A549 (cell line): ENCODE measurements at regions not wholly inside any gene's neighbourhood (a gene's known extent, or its start where the extent isn't known, plus 50 kb on each side); places are given as distances from the start of the nearest gene placed in this dataset.

Experiments used
- ATAC-seq, 2 experiments: fragments of 200-7000 bp in 1 of 2; fragments of >200 bp in 1 of 2; cut with Nextera tagmentation in 1 of 2; cut with Tn5 transposase in 1 of 2; 3 replicates each; pipeline versions ENCODE4 v1.8.0 to v1.9.1; 2018 to 2020; ENCODE audit warnings: mild to moderate bottlenecking in 1 of 2, moderate library complexity in 1 of 2
- CTCF ChIA-PET: fragments of 300-600 bp; sonication (Branson Sonifier 250); formaldehyde crosslinking; extraction: SDS; loops from one replicate; lab custom pipeline; 2021; ENCODE audit warnings: antibody characterized with exemption, inconsistent platforms; lab: Yijun Ruan, JAX
- POLR2A ChIA-PET: fragments of 350-600 bp; formaldehyde crosslinking; extraction: SDS; loops from one replicate; lab custom pipeline; 2021; ENCODE audit warnings: antibody characterized with exemption, inconsistent platforms; lab: Yijun Ruan, JAX
- DNase-seq, 2 experiments: peaks; one replicate each; pipeline versions ENCODE4 v3.0.0 to v3.0.0-alpha.2; 2011 to 2016; ENCODE audit warnings: low read depth in 1 of 2, low spot score in 1 of 2
- FAIRE-seq: peaks from 2 replicates; lab custom pipeline; 2011; peaks lifted over from hg19 to GRCh38; lab: Jason Lieb, UNC
- H3K27ac ChIP-seq, 2 experiments: fragments of >200 bp; sonication (Bioruptor Twin); formaldehyde crosslinking; 3 replicates each; pipeline ENCODE4 v1.5.1; 2016 to 2017
- H3K4me1 ChIP-seq: fragments of >200 bp; sonication (Bioruptor Twin); formaldehyde crosslinking; 3 replicates; pipeline ENCODE4 v1.6.1; 2016
- H3K4me2 ChIP-seq: fragments of >200 bp; sonication (Bioruptor Twin); formaldehyde crosslinking; 3 replicates; pipeline ENCODE4 v1.6.1; 2016
- H3K4me3 ChIP-seq: fragments of >200 bp; sonication (Bioruptor Twin); formaldehyde crosslinking; 3 replicates; pipeline ENCODE4 v1.5.1; 2016
- H3K9me3 ChIP-seq: fragments of >200 bp; sonication (Bioruptor Twin); formaldehyde crosslinking; 3 replicates; pipeline ENCODE4 v1.6.1; 2016
- BCL3 ChIP-seq: fragments of >200 bp; sonication (Bioruptor Twin); formaldehyde crosslinking; IDR thresholded peaks from 3 replicates; pipeline ENCODE4 v1.6.1; 2016
- ELK1 ChIP-seq: fragments of 150-350 bp; IDR thresholded peaks from 2 replicates; pipeline ENCODE4 v1.6.1; 2014; ENCODE audit warnings: low read depth, mild to moderate bottlenecking, low read length
- FOSB ChIP-seq: fragments of 250-450 bp; sonication (Bioruptor Pico); IDR thresholded peaks from 2 replicates; pipeline ENCODE4 v1.5.0; 2020; ENCODE audit warnings: mild to moderate bottlenecking, moderate library complexity
- FOXS1 ChIP-seq: fragments of 250-450 bp; sonication (Bioruptor Pico); IDR thresholded peaks from 2 replicates; pipeline ENCODE4 v1.5.0; 2020; ENCODE audit warnings: mild to moderate bottlenecking, moderate library complexity
- GATA3 ChIP-seq: IDR thresholded peaks from 2 replicates; pipeline ENCODE4 v1.6.1; 2012; ENCODE audit warnings: borderline replicate concordance
- HDAC2 ChIP-seq: fragments of 200-600 bp; sonication (generic); IDR thresholded peaks from 2 replicates; pipeline ENCODE4 v1.6.1; 2016
- HMGXB4 ChIP-seq: fragments of 250-450 bp; sonication (Bioruptor Pico); IDR thresholded peaks from 2 replicates; pipeline ENCODE4 v1.5.0; 2021; ENCODE audit warnings: mild to moderate bottlenecking, moderate library complexity, borderline replicate concordance
- JUNB ChIP-seq: fragments of >200 bp; sonication (Bioruptor Twin); formaldehyde crosslinking; IDR thresholded peaks from 2 replicates; pipeline ENCODE4 v1.6.1; 2016
- KDM5A ChIP-seq: fragments of 200-600 bp; sonication (generic); IDR thresholded peaks from 2 replicates; pipeline ENCODE4 v1.6.1; 2016; ENCODE audit warnings: antibody characterized with exemption, mild to moderate bottlenecking
- NR3C1 ChIP-seq: fragments of >200 bp; sonication (Bioruptor Twin); formaldehyde crosslinking; IDR thresholded peaks from 3 replicates; pipeline ENCODE4 v1.6.1; 2017
- PBX3 ChIP-seq: IDR thresholded peaks from 2 replicates; pipeline ENCODE4 v1.6.1; 2012
- ZFP36 ChIP-seq: fragments of 450-650 bp; IDR thresholded peaks from 2 replicates; pipeline ENCODE4 v1.6.1; 2014; ENCODE audit warnings: borderline replicate concordance; ENCODE audit not compliant: partially characterized antibody
- WGBS: methylation state at CpG from one replicate; pipeline ENCODE4 v1.1.6; 2017; ENCODE audit errors: missing lambda C conversion rate; 5-methylcytosine and 5-hydroxymethylcytosine counted together
- TF ChIP-seq, protein P1 (sequence below): fragments of 200-600 bp; sonication (generic); IDR thresholded peaks from 2 replicates; pipeline ENCODE4 v1.6.1; 2016; ENCODE audit warnings: antibody characterized with exemption, mild to moderate bottlenecking, moderate library complexity
- TF ChIP-seq, protein P2 (sequence below): fragments of 250-450 bp; sonication (Bioruptor Pico); IDR thresholded peaks from 2 replicates; pipeline ENCODE4 v1.5.0; 2020; ENCODE audit warnings: low read depth, mild to moderate bottlenecking, moderate library complexity

GRCh38 chr6:43862925-43863324 is 92.9 kb downstream of the VEGFA start:
- Histone ChIP-seq H3K27ac (no peak overlapping the region), H3K9me3 (no peaks in the 10 kb centered on the region), H3K4me3 (no peak overlapping the region), H3K4me2 (no peak overlapping the region), H3K4me1 (no peaks in the 10 kb centered on the region)
- 26% methylated on average over 2 of the region's 2 CpGs for WGBS
- no peak for DNase-seq
- no peak for ATAC-seq
- CTCF ChIA-PET = no interaction called here
- no peak for TF ChIP-seq PBX3
- no peak for TF ChIP-seq KDM5A
- no peak for TF ChIP-seq FOXS1 (CRISPR knock-in tag)
- TF ChIP-seq NR3C1 = no peak
- no peak for TF ChIP-seq HDAC2
- POLR2A ChIA-PET = no interaction called here
- no peak for FAIRE-seq

DNA sequence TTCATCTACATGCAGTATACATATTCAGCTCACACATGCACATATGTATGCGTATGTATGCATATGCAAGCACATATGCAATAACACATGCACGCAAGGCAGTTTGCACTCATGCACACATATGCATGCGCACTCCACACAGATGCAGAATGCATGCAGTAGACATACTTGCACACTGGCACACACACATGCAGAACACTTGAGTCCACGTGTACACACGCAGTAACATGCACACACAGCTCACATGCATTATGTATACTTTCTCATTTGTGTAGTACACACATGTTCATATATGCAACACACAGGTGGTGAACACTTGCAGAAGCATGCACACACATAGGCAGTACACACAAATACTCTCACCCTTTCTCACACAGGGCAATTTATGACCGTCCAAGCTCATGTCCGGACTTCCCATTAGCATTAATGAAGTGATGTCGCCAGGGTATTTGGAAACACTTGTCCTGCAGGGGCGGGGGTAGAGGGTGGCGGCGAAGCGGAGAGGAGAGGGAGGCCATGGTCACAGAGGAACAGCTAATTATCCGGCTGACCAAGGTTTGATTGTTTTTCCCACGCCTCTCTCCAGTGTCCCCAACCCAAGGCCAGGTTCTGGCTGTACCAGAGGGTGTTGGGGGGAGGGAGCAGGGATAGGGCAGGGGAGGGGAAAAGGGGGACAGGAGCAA is 91.3 kb downstream of the VEGFA start:
- no peaks in the 10 kb centered on the region for H3K4me1 ChIP-seq
- WGBS = 75% methylated on average over 14 of the region's 14 CpGs
- no peak overlapping the region for H3K4me2 ChIP-seq
- CTCF ChIA-PET = interaction anchor here (0.9 to 1.3 kb wide), 2 partner anchors 213 to 218 kb away, joined by 3 to 4 read pairs; no protein-coding TSS in a partner anchor
- H3K27ac ChIP-seq = no peak overlapping the region
- no peak for DNase-seq
- TF ChIP-seq ZFP36 (no peak), JUNB (no peak), HMGXB4 (CRISPR knock-in tag) (no peak), BCL3 (no peak), GATA3 (no peak), ELK1 (no peak), FOSB (CRISPR knock-in tag) (no peak)
- TF ChIP-seq, protein P1, sequence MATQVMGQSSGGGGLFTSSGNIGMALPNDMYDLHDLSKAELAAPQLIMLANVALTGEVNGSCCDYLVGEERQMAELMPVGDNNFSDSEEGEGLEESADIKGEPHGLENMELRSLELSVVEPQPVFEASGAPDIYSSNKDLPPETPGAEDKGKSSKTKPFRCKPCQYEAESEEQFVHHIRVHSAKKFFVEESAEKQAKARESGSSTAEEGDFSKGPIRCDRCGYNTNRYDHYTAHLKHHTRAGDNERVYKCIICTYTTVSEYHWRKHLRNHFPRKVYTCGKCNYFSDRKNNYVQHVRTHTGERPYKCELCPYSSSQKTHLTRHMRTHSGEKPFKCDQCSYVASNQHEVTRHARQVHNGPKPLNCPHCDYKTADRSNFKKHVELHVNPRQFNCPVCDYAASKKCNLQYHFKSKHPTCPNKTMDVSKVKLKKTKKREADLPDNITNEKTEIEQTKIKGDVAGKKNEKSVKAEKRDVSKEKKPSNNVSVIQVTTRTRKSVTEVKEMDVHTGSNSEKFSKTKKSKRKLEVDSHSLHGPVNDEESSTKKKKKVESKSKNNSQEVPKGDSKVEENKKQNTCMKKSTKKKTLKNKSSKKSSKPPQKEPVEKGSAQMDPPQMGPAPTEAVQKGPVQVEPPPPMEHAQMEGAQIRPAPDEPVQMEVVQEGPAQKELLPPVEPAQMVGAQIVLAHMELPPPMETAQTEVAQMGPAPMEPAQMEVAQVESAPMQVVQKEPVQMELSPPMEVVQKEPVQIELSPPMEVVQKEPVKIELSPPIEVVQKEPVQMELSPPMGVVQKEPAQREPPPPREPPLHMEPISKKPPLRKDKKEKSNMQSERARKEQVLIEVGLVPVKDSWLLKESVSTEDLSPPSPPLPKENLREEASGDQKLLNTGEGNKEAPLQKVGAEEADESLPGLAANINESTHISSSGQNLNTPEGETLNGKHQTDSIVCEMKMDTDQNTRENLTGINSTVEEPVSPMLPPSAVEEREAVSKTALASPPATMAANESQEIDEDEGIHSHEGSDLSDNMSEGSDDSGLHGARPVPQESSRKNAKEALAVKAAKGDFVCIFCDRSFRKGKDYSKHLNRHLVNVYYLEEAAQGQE = no peak
- TF ChIP-seq, protein P2, sequence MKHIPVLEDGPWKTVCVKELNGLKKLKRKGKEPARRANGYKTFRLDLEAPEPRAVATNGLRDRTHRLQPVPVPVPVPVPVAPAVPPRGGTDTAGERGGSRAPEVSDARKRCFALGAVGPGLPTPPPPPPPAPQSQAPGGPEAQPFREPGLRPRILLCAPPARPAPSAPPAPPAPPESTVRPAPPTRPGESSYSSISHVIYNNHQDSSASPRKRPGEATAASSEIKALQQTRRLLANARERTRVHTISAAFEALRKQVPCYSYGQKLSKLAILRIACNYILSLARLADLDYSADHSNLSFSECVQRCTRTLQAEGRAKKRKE (CRISPR knock-in tag) = no peak
- TF ChIP-seq, all 56 proteins: peak for 0
- ATAC-seq (no peak), FAIRE-seq (no peak)
- H3K9me3 ChIP-seq = no peaks in the 10 kb centered on the region
- POLR2A ChIA-PET = no interaction called here
- no peak overlapping the region for H3K4me3 ChIP-seq
